WTC11 (cell line): ENCODE measurements at regions not wholly inside any gene's neighbourhood (a gene's known extent, or its start where the extent isn't known, plus 50 kb on each side); places are given as distances from the start of the nearest gene placed in this dataset.
A peak's percentile ranks its signal among the peaks of the same experiment; 100 is the strongest.

ENCODE experiments used
- ATAC-seq: fragments of 200-7000 bp; cut with Tn5 transposase; 2 replicates; pipeline ENCODE4 v1.10.0; 2021; ENCODE audit warnings: mild to moderate bottlenecking, moderate library complexity
- CTCF ChIA-PET: fragments of 300-600 bp; sonication (Branson Sonifier 250); formaldehyde crosslinking; loops from one replicate; lab custom pipeline; 2021; ENCODE audit warnings: antibody characterized with exemption; lab: Charles Lee
- POLR2A ChIA-PET: fragments of 350-600 bp; sonication (Branson Sonifier 250); formaldehyde crosslinking; loops from one replicate; lab custom pipeline; 2021; ENCODE audit warnings: antibody characterized with exemption; lab: Charles Lee
- DNase-seq: peaks from one replicate; pipeline ENCODE4 v3.0.0; 2021; ENCODE audit warnings: low spot score
- H3K27ac Mint-ChIP-seq: 2 replicates; pipeline ENCODE4 v1.8.0; 2021; ENCODE audit warnings: mixed read lengths
- H3K27me3 Mint-ChIP-seq: 2 replicates; pipeline ENCODE4 v1.8.0; 2021; ENCODE audit warnings: low read depth, mild to moderate bottlenecking, moderate library complexity, mixed read lengths
- H3K36me3 Mint-ChIP-seq: 2 replicates; pipeline ENCODE4 v1.8.0; 2021; ENCODE audit warnings: mixed read lengths
- H3K4me1 Mint-ChIP-seq: 2 replicates; pipeline ENCODE4 v1.8.0; 2022; ENCODE audit warnings: mixed read lengths
- H3K4me3 Mint-ChIP-seq: 2 replicates; pipeline ENCODE4 v1.8.0; 2021; ENCODE audit warnings: mild to moderate bottlenecking, moderate library complexity, mixed read lengths
- H3K9me3 Mint-ChIP-seq: 2 replicates; pipeline ENCODE4 v1.8.0; 2021; ENCODE audit warnings: mixed read lengths
- AR ChIP-seq: fragments of 250-450 bp; sonication (Bioruptor Pico); IDR thresholded peaks from 2 replicates; pipeline ENCODE4 v1.9.0; 2021; ENCODE audit warnings: mild to moderate bottlenecking
- CREM ChIP-seq: sonication (generic); formaldehyde crosslinking; IDR thresholded peaks from 2 replicates; pipeline ENCODE4 v1.8.1; 2022; ENCODE audit warnings: mild to moderate bottlenecking, missing genetic modification reagents, moderate library complexity
- E2F1 ChIP-seq: sonication (generic); formaldehyde crosslinking; IDR thresholded peaks from 2 replicates; pipeline ENCODE4 v1.8.0; 2022; ENCODE audit warnings: mild to moderate bottlenecking, missing genetic modification reagents
- ESRRA ChIP-seq: sonication (generic); formaldehyde crosslinking; IDR thresholded peaks from 2 replicates; pipeline ENCODE4 v1.8.1; 2022; ENCODE audit warnings: mild to moderate bottlenecking, missing genetic modification reagents, borderline replicate concordance
- FOXP1 ChIP-seq: sonication (generic); formaldehyde crosslinking; IDR thresholded peaks from 2 replicates; pipeline ENCODE4 v1.8.0; 2022; ENCODE audit warnings: missing genetic modification reagents, mild to moderate bottlenecking, moderate library complexity, borderline replicate concordance
- GTF2I ChIP-seq: fragments of 250-450 bp; sonication (Bioruptor Pico); conservative IDR thresholded peaks from 2 replicates; pipeline ENCODE4 v1.4.0; 2021; ENCODE audit warnings: mild to moderate bottlenecking
- HMGA2 ChIP-seq: fragments of 250-450 bp; sonication (Bioruptor Pico); IDR thresholded peaks from 2 replicates; pipeline ENCODE4 v1.4.0; 2021; ENCODE audit warnings: mild to moderate bottlenecking, moderate library complexity
- MLX ChIP-seq: sonication (generic); formaldehyde crosslinking; IDR thresholded peaks from 2 replicates; pipeline ENCODE4 v1.8.1; 2023; ENCODE audit warnings: mild to moderate bottlenecking, missing genetic modification reagents, moderate library complexity
- NFYB ChIP-seq: sonication (generic); formaldehyde crosslinking; conservative IDR thresholded peaks from 2 replicates; pipeline ENCODE4 v1.8.0; 2022; ENCODE audit warnings: low read depth, missing genetic modification reagents
- OVOL2 ChIP-seq: fragments of 250-450 bp; sonication (Bioruptor Pico); IDR thresholded peaks from 2 replicates; pipeline ENCODE4 v1.9.0; 2021; ENCODE audit warnings: mild to moderate bottlenecking, borderline replicate concordance
- PREB ChIP-seq: sonication (generic); formaldehyde crosslinking; IDR thresholded peaks from 2 replicates; pipeline ENCODE4 v1.8.1; 2022; ENCODE audit warnings: mild to moderate bottlenecking, missing genetic modification reagents, moderate library complexity, borderline replicate concordance
- ZNF317 ChIP-seq: sonication (generic); formaldehyde crosslinking; IDR thresholded peaks from 2 replicates; pipeline ENCODE4 v1.8.1; 2023; ENCODE audit warnings: low read depth, mild to moderate bottlenecking, moderate library complexity, missing genetic modification reagents, borderline replicate concordance
- TF ChIP-seq, protein P1 (sequence below): fragments of 250-450 bp; sonication (Bioruptor Pico); IDR thresholded peaks from 2 replicates; pipeline ENCODE4 v2.1.2; 2022; ENCODE audit warnings: mild to moderate bottlenecking, moderate library complexity
- TF ChIP-seq, protein P2 (sequence below): sonication (generic); formaldehyde crosslinking; IDR thresholded peaks from 2 replicates; pipeline ENCODE4 v1.8.1; 2022; ENCODE audit warnings: low read depth, mild to moderate bottlenecking, moderate library complexity, missing genetic modification reagents, borderline replicate concordance

DNA sequence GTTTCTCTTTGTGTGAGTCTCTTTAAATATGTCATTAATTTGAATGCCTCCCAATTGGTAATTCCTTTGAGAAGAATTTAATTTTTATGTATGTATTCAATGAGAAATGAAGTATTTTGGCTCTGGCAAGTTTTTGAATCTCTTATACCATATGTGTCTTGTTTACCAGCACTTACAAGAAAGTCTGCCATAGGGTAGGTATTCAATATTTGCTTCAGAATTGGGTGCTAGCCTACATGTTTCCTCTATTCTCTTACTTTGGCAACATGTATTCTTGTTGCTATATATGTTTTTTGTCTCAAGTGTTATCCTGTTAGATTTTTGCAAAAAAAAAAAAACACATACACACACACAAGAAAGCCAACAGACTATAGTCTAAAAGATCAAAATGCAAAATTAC is 350.5 kb upstream of the PRMT6 start (continued):
- TF ChIP-seq AR (no peak), HMGA2 (CRISPR knock-in tag) (no peak), ESRRA (CRISPR knock-in tag) (no peak), MLX (CRISPR knock-in tag) (no peak), ZNF317 (CRISPR knock-in tag) (no peak)
- TF ChIP-seq, protein P1, sequence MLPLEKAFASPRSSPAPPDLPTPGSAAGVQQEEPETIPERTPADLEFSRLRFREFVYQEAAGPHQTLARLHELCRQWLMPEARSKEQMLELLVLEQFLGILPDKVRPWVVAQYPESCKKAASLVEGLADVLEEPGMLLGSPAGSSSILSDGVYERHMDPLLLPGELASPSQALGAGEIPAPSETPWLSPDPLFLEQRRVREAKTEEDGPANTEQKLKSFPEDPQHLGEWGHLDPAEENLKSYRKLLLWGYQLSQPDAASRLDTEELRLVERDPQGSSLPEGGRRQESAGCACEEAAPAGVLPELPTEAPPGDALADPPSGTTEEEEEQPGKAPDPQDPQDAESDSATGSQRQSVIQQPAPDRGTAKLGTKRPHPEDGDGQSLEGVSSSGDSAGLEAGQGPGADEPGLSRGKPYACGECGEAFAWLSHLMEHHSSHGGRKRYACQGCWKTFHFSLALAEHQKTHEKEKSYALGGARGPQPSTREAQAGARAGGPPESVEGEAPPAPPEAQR (CRISPR knock-in tag), result no peak
- TF ChIP-seq, all 79 proteins: peak for 0

DNA sequence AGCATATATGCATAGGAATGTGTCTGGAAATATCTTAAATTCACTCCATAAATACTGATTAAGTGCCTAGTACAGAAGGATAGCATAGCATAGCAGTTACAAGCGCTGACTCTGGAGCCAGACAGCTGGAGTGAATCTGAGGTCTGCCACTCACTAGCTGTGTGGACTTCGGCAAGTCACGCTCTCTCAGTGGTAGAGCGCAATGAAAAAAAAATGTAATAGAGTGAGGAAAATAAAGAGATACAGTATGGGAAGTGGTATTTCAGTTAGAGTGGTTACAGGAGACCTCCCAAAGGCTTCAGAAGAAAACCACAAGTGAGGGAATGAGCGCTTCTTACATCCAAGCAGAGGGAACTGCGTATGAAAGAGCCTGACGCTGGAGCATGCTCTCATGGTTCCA is 338.9 kb upstream of the PRMT6 start:
- peak; percentile 28 for ATAC-seq
- Mint-ChIP-seq H3K4me3 (no peak overlapping the region), H3K27ac (no peak overlapping the region), H3K27me3 (no peaks in the 10 kb centered on the region), H3K36me3 (no peaks in the 10 kb centered on the region), H3K4me1 (peaks cover 5% of the 10 kb centered on the region), H3K9me3 (peaks cover 14% of the 10 kb centered on the region)
- ChIA-PET POLR2A (no interaction called here), CTCF (no interaction called here)
- no peak for DNase-seq
- TF ChIP-seq NFYB (CRISPR knock-in tag) (no peak), GTF2I (no peak), CREM (CRISPR knock-in tag) (no peak), OVOL2 (CRISPR knock-in tag) (no peak), PREB (CRISPR knock-in tag) (no peak), FOXP1 (CRISPR knock-in tag) (no peak)
- TF ChIP-seq, protein P2, sequence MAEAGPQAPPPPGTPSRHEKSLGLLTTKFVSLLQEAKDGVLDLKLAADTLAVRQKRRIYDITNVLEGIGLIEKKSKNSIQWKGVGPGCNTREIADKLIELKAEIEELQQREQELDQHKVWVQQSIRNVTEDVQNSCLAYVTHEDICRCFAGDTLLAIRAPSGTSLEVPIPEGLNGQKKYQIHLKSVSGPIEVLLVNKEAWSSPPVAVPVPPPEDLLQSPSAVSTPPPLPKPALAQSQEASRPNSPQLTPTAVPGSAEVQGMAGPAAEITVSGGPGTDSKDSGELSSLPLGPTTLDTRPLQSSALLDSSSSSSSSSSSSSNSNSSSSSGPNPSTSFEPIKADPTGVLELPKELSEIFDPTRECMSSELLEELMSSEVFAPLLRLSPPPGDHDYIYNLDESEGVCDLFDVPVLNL (CRISPR knock-in tag), result no peak

- no peak overlapping the region for H3K27ac Mint-ChIP-seq
- CTCF ChIA-PET, result no interaction called here
- no peak for TF ChIP-seq E2F1 (CRISPR knock-in tag)
- TF ChIP-seq, all 79 proteins: peak for 0
- H3K9me3 Mint-ChIP-seq, result peaks cover 9% of the 10 kb centered on the region
- no peaks in the 10 kb centered on the region for H3K27me3 Mint-ChIP-seq
- POLR2A ChIA-PET, result no interaction called here
- DNase-seq (no peak), ATAC-seq (no peak)
- H3K4me1 Mint-ChIP-seq, result peaks cover 5% of the 10 kb centered on the region
- no peak overlapping the region for H3K4me3 Mint-ChIP-seq
- H3K36me3 Mint-ChIP-seq, result peaks cover 6% of the 10 kb centered on the region
Measured at GRCh38 chr1:106721790-106722189, 334.7 kb upstream of the PRMT6 start.
